ENCODE measurements at regions not wholly inside any gene's neighbourhood (a gene's known extent, or its start where the extent isn't known, plus 50 kb on each side); places are given as distances from the start of the nearest gene placed in this dataset.

GRCh38 chr14:36426836-36427235, 93.2 kb downstream of the NKX2-1 start:
- Histone ChIP-seq H3K36me3 (ENCODE audit: control insufficient read depth, insufficient read depth, low read length) (no peaks in the 10 kb centered on the region), H3K27me3 (ENCODE audit: control insufficient read depth, insufficient read depth, low read length) (no peaks in the 10 kb centered on the region), H3K4me3 (ENCODE audit: low read depth, low read length) (no peak overlapping the region)
- DNase-seq (ENCODE audit: low read depth): no peak
- no peak for TF ChIP-seq CTCF (IDR thresholded peaks at IDR 0.05; ENCODE audit: insufficient read depth, low read length, severe bottlenecking)
- FAIRE-seq: no peak

GRCh38 chr14:36426113-36426512, 93.9 kb downstream of the NKX2-1 start:
- FAIRE-seq (no peak), DNase-seq (ENCODE audit: low read depth) (no peak)
- no peak overlapping the region for H3K4me3 ChIP-seq (ENCODE audit: low read depth, low read length)
- no peak for TF ChIP-seq CTCF (IDR thresholded peaks at IDR 0.05; ENCODE audit: insufficient read depth, low read length, severe bottlenecking)
- H3K27me3 ChIP-seq (ENCODE audit: control insufficient read depth, insufficient read depth, low read length): no peaks in the 10 kb centered on the region
- H3K36me3 ChIP-seq (ENCODE audit: control insufficient read depth, insufficient read depth, low read length): no peaks in the 10 kb centered on the region

GRCh38 chr14:36424478-36425102, 95.4 kb downstream of the NKX2-1 start:
- H3K4me3 ChIP-seq (ENCODE audit: low read depth, low read length): no peak overlapping the region
- no peaks in the 10 kb centered on the region for H3K27me3 ChIP-seq (ENCODE audit: control insufficient read depth, insufficient read depth, low read length)
- FAIRE-seq: no peak
- no peak for TF ChIP-seq CTCF (IDR thresholded peaks at IDR 0.05; ENCODE audit: insufficient read depth, low read length, severe bottlenecking)
- no peak for DNase-seq (ENCODE audit: low read depth)
- H3K36me3 ChIP-seq (ENCODE audit: control insufficient read depth, insufficient read depth, low read length): no peaks in the 10 kb centered on the region

DNA sequence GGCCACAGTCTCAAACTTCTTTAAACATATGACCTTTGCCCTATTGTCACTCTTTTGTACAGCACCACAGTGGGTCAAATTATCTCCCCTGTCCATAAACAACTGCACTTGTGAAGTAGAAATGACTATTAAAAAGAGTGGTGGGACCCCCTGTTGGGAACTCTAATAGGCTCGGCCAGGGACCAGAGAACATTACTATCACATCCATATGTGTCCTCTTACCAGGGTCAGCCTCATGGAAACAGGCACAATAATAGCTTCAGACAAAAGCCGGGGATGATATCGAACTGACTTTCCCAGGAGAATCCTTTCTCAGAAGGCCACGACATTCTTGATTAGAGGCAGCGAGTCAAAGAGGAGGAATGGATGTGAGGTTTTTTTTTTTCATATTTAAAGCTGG, 96.6 kb downstream of the NKX2-1 start:
- TF ChIP-seq CTCF (IDR thresholded peaks at IDR 0.05; ENCODE audit: insufficient read depth, low read length, severe bottlenecking): no peak
- Histone ChIP-seq H3K4me3 (ENCODE audit: low read depth, low read length) (no peak overlapping the region), H3K36me3 (ENCODE audit: control insufficient read depth, insufficient read depth, low read length) (no peaks in the 10 kb centered on the region), H3K27me3 (ENCODE audit: control insufficient read depth, insufficient read depth, low read length) (no peaks in the 10 kb centered on the region)
- FAIRE-seq (no peak), DNase-seq (ENCODE audit: low read depth) (no peak)

- DNase-seq (ENCODE audit: low read depth): no peak
- no peaks in the 10 kb centered on the region for H3K36me3 ChIP-seq (ENCODE audit: control insufficient read depth, insufficient read depth, low read length)
Observed at GRCh38 chr14:36420149-36420687, 99.8 kb upstream of the MBIP start.

More at GRCh38 chr14:36420149-36420687, 99.8 kb upstream of the MBIP start:
- TF ChIP-seq CTCF (IDR thresholded peaks at IDR 0.05; ENCODE audit: insufficient read depth, low read length, severe bottlenecking): no peak
- H3K27me3 ChIP-seq (ENCODE audit: control insufficient read depth, insufficient read depth, low read length): no peaks in the 10 kb centered on the region
- no peak for FAIRE-seq
- no peak overlapping the region for H3K4me3 ChIP-seq (ENCODE audit: low read depth, low read length)

All from bronchial epithelial cell (primary cell).